MM.1S (cell line): ENCODE measurements at regions not wholly inside any gene's neighbourhood (a gene's known extent, or its start where the extent isn't known, plus 50 kb on each side); places are given as distances from the start of the nearest gene placed in this dataset.
"Not testable (repeated sequence)": the region's sequence is repeated elsewhere in the genome, so short reads cannot be mapped to it uniquely, and the experiment has no call there.

Source experiments
- DNase-seq: peaks from one replicate; pipeline ENCODE4 v3.0.0-alpha.2; 2015
- H2AFZ ChIP-seq: fragments of 300-600 bp; sonication (generic); 2 replicates; pipeline ENCODE4 v1.6.0; 2016; ENCODE audit warnings: antibody characterized with exemption, low read length
- H3F3A ChIP-seq: fragments of 300-600 bp; sonication (generic); 2 replicates; pipeline ENCODE4 v1.6.1; 2016; ENCODE audit warnings: mild to moderate bottlenecking, antibody characterized with exemption, low read length, moderate library complexity, mixed read lengths; ENCODE audit not compliant: insufficient read depth
- H3K27ac ChIP-seq: fragments of 300-600 bp; sonication (generic); 2 replicates; pipeline ENCODE4 v1.5.1; 2016; ENCODE audit warnings: mild to moderate bottlenecking, low read length
- H3K27me3 ChIP-seq: fragments of 300-600 bp; sonication (generic); replicated peaks from 2 replicates; pipeline ENCODE4 v1.6.0; 2016; ENCODE audit warnings: low read length; ENCODE audit not compliant: insufficient read depth
- H3K36me3 ChIP-seq: fragments of 300-600 bp; sonication (generic); replicated peaks from 2 replicates; pipeline ENCODE4 v1.6.1; 2016; ENCODE audit warnings: mild to moderate bottlenecking, low read length, mixed read lengths; ENCODE audit not compliant: insufficient read depth
- H3K4me1 ChIP-seq: fragments of 300-600 bp; sonication (generic); 2 replicates; pipeline ENCODE4 v1.6.1; 2016; ENCODE audit warnings: low read length, mixed read lengths
- H3K4me2 ChIP-seq: fragments of 300-600 bp; sonication (generic); 2 replicates; pipeline ENCODE4 v1.6.0; 2016; ENCODE audit warnings: low read depth, low read length
- H3K4me3 ChIP-seq: fragments of 300-600 bp; sonication (generic); 2 replicates; pipeline ENCODE4 v1.5.1; 2016; ENCODE audit warnings: low read length, mixed read lengths
- H3K79me2 ChIP-seq: fragments of 300-600 bp; sonication (generic); 2 replicates; pipeline ENCODE4 v1.6.1; 2016; ENCODE audit warnings: mixed run types, low read length, mixed read lengths
- H3K9ac ChIP-seq: fragments of 300-600 bp; sonication (generic); 2 replicates; pipeline ENCODE4 v1.6.1; 2016; ENCODE audit warnings: low read length, mixed read lengths
- H3K9me2 ChIP-seq: fragments of 300-600 bp; sonication (generic); replicated peaks from 2 replicates; pipeline ENCODE4 v1.6.1; 2016; ENCODE audit warnings: mild to moderate bottlenecking, low read length, mixed read lengths; ENCODE audit not compliant: insufficient read depth
- H3K9me3 ChIP-seq: fragments of 300-600 bp; sonication (generic); replicated peaks from 2 replicates; pipeline ENCODE4 v1.6.1; 2016; ENCODE audit warnings: mild to moderate bottlenecking, low read length, mixed read lengths; ENCODE audit not compliant: insufficient read depth
- H4K20me1 ChIP-seq: fragments of 300-600 bp; sonication (generic); 2 replicates; pipeline ENCODE4 v1.6.1; 2016; ENCODE audit warnings: mild to moderate bottlenecking, low read length, moderate library complexity, mixed read lengths; ENCODE audit not compliant: insufficient read depth
- EZH2 ChIP-seq: fragments of 300-600 bp; sonication (generic); optimal IDR thresholded peaks from 2 replicates; pipeline ENCODE3; 2017; ENCODE audit warnings: low read depth, mild to moderate bottlenecking, antibody characterized with exemption, low read length, mixed read lengths
- EZH2phosphoT487 ChIP-seq: fragments of 300-600 bp; sonication (generic); IDR thresholded peaks from 2 replicates; pipeline ENCODE4 v1.6.1; 2018; ENCODE audit warnings: antibody characterized with exemption, low read length
- TF ChIP-seq, protein P1 (sequence below): fragments of 300-600 bp; sonication (generic); IDR thresholded peaks from 2 replicates; pipeline ENCODE4 v1.5.1; 2016; ENCODE audit warnings: antibody characterized with exemption, low read length, mixed read lengths

DNA sequence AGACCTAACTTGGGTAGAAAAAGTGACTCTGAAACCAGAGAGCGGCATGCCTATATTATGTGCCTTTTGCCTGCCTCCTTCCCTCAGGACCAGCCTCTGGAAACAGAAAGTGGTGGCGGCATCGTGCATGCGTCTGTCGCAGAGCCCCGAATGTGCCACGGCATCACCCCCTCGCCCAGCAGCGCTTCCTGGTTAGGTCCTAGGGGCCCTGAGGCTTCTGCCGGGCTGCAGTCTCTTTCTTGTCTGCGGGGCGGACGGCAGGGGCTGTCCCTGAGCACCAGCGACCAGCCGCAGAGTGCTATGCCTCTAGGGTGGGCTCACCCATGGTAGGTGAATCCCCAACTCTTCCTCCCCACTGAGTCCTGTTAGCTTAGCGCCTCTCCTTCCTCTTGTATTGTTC lies 68.7 kb downstream of the VSIG4 start:
- H3K27ac ChIP-seq = no peak overlapping the region
- H3K4me2 ChIP-seq = no peak overlapping the region
- no peaks in the 10 kb centered on the region for H3K4me1 ChIP-seq
- H3K9me3 ChIP-seq = no peaks in the 10 kb centered on the region
- no peaks in the 10 kb centered on the region for H3K9me2 ChIP-seq
- H3F3A ChIP-seq = no peaks in the 10 kb centered on the region
- TF ChIP-seq EZH2 = no peak
- TF ChIP-seq, protein P1, sequence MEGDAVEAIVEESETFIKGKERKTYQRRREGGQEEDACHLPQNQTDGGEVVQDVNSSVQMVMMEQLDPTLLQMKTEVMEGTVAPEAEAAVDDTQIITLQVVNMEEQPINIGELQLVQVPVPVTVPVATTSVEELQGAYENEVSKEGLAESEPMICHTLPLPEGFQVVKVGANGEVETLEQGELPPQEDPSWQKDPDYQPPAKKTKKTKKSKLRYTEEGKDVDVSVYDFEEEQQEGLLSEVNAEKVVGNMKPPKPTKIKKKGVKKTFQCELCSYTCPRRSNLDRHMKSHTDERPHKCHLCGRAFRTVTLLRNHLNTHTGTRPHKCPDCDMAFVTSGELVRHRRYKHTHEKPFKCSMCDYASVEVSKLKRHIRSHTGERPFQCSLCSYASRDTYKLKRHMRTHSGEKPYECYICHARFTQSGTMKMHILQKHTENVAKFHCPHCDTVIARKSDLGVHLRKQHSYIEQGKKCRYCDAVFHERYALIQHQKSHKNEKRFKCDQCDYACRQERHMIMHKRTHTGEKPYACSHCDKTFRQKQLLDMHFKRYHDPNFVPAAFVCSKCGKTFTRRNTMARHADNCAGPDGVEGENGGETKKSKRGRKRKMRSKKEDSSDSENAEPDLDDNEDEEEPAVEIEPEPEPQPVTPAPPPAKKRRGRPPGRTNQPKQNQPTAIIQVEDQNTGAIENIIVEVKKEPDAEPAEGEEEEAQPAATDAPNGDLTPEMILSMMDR = no peak
- H3K79me2 ChIP-seq = no peaks in the 10 kb centered on the region
- H2AFZ ChIP-seq = no peak overlapping the region
- no peak overlapping the region for H3K9ac ChIP-seq
- no peaks in the 10 kb centered on the region for H3K27me3 ChIP-seq
- H3K36me3 ChIP-seq = no peaks in the 10 kb centered on the region
- no peaks in the 10 kb centered on the region for H4K20me1 ChIP-seq
- no peak for DNase-seq
- H3K4me3 ChIP-seq = no peak overlapping the region

DNA sequence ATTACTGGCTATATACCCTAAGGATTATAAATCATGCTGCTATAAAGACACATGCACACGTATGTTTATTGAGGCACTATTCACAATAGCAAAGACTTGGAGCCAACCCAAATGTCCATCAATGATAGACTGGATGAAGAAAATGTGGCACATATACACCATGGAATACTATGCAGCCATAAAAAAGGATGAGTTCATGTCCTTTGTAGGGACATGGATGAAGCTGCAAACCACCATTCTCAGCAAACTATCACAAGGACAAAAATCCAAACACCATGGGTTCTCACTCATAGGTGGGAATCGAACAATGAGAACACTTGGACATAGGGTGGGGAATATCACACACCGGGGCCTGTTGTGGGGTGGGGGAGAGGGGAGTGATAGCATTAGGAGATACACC lies 72.7 kb downstream of the VSIG4 start:
- H3K4me1 ChIP-seq, H3F3A ChIP-seq, H3K9ac ChIP-seq, H3K27ac ChIP-seq, H3K27me3 ChIP-seq, H3K9me2 ChIP-seq, DNase-seq, H3K9me3 ChIP-seq, H2AFZ ChIP-seq, H3K79me2 ChIP-seq, H4K20me1 ChIP-seq, H3K4me2 ChIP-seq, H3K36me3 ChIP-seq, H3K4me3 ChIP-seq: not testable (repeated sequence)

DNA sequence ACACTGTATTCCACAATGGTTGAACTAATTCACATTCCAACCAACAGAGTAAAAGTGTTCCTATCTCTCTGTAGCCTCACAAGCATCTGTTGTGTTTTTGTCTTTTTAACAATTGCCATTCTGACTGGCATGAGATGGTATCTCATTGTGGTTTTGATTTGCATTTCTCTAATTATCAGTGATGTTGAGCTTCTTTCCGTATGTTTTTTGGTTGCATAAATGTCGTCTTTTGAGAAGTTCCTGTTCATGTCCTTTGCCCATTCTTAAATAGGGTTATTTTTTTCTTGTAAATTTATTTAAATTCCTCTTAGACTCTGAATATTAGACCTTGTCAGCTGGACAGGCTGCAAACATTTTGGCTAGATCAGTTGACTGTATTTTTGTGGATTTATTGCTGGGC lies 78.2 kb downstream of the VSIG4 start:
- TF ChIP-seq, protein P1 = no peak
- TF ChIP-seq EZH2phosphoT487 = no peak
- TF ChIP-seq EZH2 = no peak
- Histone ChIP-seq H3K79me2 (no peaks in the 10 kb centered on the region), H3K9me3 (no peaks in the 10 kb centered on the region), H3K27ac (no peak overlapping the region), H3K4me1 (no peaks in the 10 kb centered on the region), H3K4me3 (no peak overlapping the region), H3K36me3 (no peaks in the 10 kb centered on the region), H3K9ac (no peak overlapping the region), H4K20me1 (no peaks in the 10 kb centered on the region), H3F3A (no peaks in the 10 kb centered on the region), H3K9me2 (no peaks in the 10 kb centered on the region), H3K27me3 (no peaks in the 10 kb centered on the region), H2AFZ (no peak overlapping the region), H3K4me2 (no peak overlapping the region)
- no peak for DNase-seq

DNA sequence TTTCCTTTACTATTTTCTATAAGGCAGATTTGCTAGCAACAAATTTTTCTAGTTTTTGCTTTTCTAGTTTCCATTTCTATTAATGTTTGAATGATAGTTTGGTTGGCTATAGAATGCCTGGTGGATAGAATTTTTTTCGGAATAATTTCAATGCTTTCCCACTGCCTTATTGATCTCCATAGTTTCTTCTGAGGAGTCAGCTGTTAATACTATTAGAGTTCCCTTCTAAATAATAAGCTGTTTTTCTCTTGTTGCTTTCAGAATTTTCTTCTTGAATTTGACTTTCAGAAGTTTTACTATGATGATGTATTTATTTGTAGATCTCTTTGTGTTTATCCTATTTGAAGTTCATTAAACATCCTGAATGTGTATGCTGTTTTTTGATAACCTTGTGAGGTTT lies 91.8 kb downstream of the VSIG4 start:
- Histone ChIP-seq H4K20me1 (no peaks in the 10 kb centered on the region), H3K4me3 (no peak overlapping the region), H3K9me3 (no peaks in the 10 kb centered on the region), H3K79me2 (no peaks in the 10 kb centered on the region), H3K9me2 (no peaks in the 10 kb centered on the region), H3K27me3 (no peaks in the 10 kb centered on the region), H3K4me2 (no peak overlapping the region), H2AFZ (no peak overlapping the region), H3K36me3 (no peaks in the 10 kb centered on the region), H3K27ac (no peak overlapping the region), H3F3A (no peaks in the 10 kb centered on the region), H3K4me1 (no peaks in the 10 kb centered on the region), H3K9ac (no peak overlapping the region)
- TF ChIP-seq EZH2 (no peak), EZH2phosphoT487 (no peak)
- TF ChIP-seq, protein P1 = no peak
- no peak for DNase-seq
